Renal pelvis (tissue), 1 donor: ENCODE measurements at regions not wholly inside any gene's neighbourhood (a gene's known extent, or its start where the extent isn't known, plus 50 kb on each side); places are given as distances from the start of the nearest gene placed in this dataset.
"Not testable (repeated sequence)": the region's sequence is repeated elsewhere in the genome, so short reads cannot be mapped to it uniquely, and the experiment has no call there.

Experiments used
- DNase-seq: peaks from one replicate; pipeline ENCODE4 v3.0.0-alpha.2; 2013

DNA sequence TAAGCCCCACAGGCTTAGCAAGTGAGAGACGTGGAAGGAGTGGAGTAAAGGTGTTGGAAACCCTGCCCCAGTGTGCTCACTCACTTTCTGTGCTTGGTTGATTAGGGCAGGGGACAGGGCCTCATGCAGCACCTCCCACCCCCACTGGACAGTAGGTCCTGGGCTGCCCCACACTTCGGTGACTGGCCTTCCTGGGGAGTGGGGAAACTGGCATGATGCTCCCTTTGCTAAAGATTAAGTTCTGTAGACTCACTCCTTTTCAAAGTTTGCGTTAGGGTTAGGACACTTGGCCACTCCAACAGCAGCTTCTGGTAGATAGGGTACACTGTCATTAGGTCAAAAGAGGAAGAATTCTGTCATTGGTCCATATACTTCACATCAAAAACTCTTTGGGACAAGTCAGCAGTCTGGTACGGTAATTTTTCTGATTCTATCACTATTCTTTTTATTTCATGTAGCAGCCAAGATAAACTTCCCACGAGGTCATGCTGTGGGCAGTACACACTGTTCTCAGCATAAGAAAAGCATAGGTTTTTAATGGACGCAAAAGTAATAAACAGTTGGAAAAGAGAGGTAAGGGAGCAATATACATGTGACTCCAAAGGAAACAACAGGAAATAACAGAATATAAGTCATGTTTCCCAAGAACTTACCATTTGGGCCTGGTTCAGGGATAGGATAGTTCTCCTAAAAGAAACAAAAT, 106.6 kb upstream of the TERB2 start:
- not testable (repeated sequence) for DNase-seq

- DNase-seq: peak; percentile 78
These were observed 103.1 kb upstream of the TERB2 start for GRCh38 chr15:44853304-44853950.

- not testable (repeated sequence) for DNase-seq
These were observed 101.8 kb upstream of the TERB2 start for GRCh38 chr15:44854696-44855095.

DNA sequence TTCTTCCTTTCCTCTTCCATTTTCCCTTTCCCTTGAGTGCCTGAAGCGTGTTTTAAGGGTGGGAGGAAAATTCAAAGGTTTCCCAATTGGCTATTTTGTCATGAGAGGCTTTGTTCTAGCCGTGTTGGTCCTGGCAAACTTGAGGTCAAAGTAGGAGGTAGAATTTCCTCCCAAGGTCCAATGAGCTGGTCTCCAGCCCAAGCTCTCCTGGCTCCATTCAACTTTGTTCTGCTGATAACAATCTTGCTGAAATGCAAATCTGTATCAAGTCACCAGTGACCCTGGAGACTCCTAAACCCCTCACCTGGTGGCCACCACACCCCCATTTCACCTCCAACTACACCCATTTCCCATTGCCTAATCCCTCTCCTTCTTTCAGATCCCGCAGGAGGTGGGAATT, 100.2 kb upstream of the TERB2 start:
- not testable (repeated sequence) for DNase-seq

DNA sequence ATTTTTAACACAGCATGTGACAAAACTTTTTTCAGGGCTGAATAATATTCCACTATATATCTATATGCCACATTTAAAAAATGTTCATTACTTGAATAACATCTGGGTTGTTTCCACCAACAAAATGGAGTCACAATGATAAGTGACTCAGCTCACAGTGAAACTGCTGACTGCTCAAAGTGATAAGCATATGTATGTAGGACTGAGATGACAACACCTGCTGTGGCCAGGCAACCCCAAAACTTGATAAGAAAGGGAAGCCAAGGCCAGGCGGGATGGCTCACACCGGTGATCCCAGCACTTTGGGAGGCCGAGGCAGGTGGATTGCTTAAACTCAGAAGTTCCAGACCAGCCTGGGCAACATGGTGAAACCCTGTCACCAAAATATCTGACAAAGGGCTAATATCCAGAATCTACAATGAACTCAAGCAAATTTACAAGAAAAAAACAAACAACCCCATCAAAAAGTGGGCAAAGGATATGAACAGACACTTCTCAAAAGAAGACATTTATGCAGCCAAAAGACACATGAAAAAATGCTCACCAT, 99.2 kb upstream of the TERB2 start:
- not testable (repeated sequence) for DNase-seq

DNA sequence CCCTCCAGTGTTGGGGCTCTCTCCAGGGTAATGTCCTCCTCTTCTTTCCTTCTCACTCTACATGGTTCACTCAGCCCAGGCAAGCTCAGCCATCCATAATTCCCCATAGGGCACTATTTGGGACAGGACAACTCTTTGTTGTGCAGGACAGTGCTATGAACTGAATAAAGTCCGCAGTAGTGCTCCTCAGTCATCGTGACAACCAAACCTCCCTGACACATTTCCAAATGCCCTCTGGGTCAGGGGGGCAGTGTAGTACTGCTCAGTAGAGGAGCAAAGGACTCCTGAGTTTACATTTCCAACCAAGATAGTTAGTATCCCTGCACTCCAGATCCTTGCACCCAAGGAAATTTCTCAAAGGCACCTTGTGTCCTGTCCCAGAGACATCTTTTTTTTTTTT, 97.4 kb upstream of the TERB2 start:
- not testable (repeated sequence) for DNase-seq

- not testable (repeated sequence) for DNase-seq
These were observed 96.3 kb upstream of the TERB2 start for GRCh38 chr15:44860168-44860567.

DNA sequence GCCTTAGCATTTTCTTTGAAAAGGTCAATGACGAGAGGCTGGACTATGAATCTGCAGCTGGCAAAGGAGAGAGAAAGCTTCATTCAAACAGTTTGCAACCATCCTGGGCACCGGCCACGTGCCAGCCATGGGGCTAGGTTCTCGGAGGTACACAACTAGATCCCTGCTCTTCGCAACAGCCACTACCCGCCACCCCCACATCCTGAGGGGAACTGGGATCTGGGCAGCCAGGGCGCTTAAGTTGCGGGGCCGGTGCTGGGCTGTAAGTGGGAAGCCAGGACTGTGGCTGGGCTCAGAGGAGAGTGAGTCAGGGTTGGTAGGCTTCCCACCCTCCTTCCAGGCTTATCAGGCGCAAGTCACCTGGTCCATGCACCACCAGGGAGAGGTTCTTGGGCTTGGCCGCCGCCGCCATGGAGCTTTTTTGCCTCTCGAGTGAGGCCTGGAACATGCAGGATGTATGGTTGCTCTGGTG, 95.0 kb upstream of the TERB2 start:
- no peak for DNase-seq

DNA sequence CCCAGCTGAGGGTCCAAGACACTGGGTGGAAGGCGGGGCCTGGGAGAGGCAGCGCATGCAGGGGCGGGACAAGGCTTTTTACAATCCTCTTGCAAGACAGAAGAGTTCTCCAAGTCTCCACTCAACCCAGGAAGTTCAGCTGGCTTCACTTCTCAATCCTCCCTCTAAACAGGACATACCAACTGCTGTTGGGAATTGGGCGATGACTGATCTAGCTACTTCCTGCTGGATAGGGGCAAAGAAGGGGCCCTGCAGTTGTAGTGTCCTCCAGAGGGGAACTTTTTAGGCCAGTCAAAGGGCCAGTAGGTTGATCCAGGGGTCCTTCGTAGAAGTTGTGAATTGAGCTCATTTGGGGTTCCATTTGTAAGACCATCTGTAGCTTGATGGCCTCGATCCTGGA, 94.6 kb upstream of the TERB2 start:
- no peak for DNase-seq

GRCh38 chr15:44862866-44863265, 93.6 kb upstream of the TERB2 start:
- not testable (repeated sequence) for DNase-seq

GRCh38 chr15:44868100-44868499, 88.4 kb upstream of the TERB2 start:
- not testable (repeated sequence) for DNase-seq

- not testable (repeated sequence) for DNase-seq
These were observed 86.4 kb upstream of the TERB2 start for GRCh38 chr15:44870125-44870524.

DNA sequence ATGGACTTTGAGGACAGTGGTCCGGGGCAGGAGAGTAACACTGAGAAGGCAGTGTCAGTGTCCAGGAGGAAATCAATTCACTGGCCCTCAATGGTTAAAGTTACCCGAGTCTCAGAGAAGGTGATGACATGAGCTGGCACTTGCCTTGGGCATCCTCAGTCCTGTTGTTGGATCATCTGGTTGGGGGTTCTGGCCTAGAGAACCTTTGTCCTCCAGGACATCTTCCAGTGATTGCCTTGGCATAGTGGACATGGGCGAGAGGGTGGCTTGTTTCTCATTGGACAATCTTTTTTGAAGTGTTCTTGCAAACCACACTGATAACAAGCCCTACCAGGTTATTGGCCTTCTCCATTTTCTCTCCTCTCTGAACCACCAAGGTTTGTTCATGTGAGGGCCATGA, 83.4 kb upstream of the TERB2 start:
- DNase-seq: no peak

DNA sequence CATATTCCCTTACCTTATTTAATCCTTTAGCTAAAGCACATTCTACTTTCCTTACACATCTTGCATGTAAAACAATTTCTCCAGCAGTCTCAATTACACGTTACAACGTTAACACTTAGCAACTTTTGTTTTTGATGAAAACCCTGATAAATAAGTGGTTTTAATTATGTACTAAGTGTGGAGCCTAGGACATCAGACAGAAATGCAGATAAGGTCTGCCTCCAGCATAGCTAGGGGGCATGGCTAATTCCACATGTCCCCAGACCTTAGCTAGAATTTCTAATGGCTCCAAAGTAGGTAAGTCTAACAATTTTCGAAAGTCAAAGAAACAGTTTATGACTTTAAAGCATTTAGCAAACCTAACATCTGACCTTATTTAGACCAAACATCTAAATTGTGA, 77.4 kb upstream of the TERB2 start:
- DNase-seq: no peak

DNA sequence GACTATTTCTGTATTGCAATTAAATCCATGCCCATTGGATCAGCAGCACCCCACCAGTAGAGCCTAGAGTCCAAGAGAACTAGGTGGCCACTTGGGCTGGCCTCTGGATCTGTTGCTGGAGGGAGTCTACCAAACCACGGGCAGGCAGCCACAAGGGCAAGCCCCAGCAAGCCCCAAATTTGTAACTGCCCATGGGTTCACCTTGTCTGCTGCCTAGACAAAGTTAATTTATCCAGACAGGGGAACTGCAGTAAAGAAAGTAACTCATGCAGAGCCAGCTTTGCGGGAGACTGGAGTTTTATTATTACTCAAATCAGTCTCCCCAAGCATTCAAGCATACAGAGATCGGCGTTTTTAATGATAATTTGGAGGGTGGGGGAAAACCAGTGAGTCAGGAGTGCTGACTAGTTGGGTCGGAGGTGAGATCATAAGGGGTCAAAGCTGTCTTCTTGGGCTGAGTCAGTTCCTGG, 74.0 kb upstream of the TERB2 start:
- no peak for DNase-seq

DNA sequence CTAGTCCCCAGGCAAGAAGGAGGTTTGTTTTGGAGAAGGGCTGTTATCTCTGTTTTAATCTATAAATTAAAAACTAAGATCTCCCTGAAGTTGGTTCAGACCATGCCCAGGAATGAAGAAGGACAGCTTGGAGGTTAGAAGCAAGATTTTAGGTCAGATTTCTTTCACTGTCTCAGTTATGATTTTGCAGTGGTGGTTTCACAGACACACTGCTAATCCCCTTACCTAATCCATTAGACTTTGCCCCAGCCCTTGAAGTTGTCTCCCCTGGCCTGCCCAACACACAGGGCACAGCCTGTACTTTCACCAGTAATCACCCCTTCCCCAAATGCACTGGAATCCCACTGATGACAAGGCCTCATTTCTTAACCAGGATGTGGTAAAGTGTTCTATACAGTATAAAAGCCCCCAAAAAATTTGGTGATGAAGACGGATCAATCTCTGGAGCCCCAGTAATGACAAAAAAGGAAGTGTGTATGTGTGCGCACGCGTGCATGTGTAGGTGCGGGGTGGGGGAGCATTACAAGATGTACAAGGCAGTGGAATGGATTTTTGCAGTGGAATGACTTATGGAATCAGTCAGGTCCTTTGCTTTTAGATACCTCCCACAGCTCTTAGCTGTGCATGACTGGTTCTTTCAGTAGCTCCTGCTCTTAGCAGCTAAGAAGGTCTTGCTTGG, 73.1 kb upstream of the TERB2 start:
- DNase-seq: no peak

DNA sequence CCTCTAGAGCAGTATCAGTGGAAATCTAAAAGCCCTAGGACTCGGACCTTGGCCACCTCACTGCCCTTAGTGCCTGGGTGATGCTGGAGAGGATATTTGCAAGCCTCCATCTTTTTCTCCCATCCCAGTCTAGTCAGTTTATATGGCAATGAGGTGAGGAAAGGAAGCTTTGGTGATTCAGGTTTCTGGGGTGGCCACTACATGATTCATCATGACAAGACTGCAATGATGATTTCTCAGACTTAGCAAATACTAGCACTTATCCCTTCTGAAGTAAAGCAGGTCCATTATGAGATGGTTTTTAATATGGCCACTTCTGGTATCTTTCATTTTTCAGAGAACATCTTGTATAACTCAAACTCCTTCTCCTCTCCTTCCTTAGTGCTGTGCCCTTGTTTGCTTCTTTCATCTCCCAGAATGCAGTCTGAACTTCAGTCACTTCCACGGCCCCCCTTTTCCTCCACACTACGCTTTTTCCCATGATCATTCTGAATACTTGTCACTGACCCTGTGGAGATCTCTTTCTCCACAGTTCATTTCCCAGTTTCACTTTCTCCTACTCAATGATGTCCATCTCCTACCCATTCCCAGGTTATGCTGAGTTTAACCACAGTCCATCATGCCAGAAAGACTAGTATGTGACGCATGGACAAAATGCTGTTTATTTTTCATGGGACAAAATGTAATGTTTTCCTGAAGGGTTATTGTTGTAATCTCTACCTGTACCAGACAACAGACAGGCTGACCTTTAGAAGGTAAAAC, 57.4 kb upstream of the TERB2 start:
- DNase-seq: not testable (repeated sequence)

DNA sequence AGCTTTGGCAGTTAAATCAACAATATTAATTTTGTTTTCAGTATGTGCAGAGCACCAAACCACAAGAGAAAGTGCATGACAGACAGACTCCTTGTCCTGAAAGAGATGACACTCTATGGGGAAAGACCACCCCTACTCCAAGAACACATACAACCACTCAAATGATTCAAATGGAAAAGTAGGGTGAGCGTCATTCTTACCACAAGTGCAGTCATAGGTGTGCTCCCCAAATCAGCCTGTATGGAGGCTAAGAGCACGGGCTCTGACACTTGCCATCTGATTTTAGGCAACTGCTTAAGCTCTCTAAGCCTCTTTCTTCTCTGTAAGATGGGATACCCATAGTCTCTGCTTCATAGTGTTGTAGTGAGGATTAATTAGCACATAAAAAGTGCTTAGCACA, 56.7 kb upstream of the TERB2 start:
- DNase-seq: not testable (repeated sequence)

DNA sequence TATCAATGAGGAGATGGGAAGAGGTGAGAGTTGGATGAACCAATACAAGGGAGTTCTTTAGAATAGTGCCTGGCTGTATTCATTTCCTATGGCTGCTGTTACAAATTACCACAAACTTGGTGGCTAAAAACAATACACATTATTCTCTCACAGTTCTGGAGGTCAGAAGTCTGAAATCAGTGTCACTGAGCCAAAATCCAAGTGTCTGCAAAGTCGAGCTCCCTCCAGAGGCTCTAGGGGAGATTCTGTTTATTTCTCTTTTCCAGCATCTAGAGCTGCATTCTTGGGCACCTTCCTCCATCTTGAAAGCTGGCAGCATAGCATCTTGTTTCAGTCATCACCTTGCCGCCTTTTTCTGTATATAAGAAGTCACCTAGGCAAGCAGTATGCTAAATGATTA, 55.7 kb upstream of the TERB2 start:
- not testable (repeated sequence) for DNase-seq

DNA sequence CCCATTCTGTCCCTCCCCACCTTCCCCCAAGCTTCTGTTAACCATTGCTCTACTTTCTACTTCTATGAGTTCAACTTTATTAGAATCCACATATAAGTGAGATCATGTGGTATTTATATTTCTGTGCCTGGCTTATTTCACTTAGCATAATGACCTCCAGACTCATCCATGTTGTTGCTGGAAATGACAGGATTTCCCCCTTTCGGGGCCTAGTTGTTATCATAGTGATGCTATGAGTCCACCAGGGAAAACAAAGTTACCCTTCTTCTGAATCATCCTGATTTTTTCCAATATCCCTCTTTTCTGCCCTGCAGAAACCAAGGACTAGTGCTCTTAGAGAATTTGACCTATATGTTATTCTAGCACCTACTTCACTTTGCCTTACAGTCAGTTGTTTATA, 53.2 kb upstream of the TERB2 start:
- not testable (repeated sequence) for DNase-seq

GRCh38 chr15:44904651-44905340, 51.7 kb upstream of the TERB2 start:
- DNase-seq: not testable (repeated sequence)
